H4 (cell line): ENCODE measurements at regions not wholly inside any gene's neighbourhood (a gene's known extent, or its start where the extent isn't known, plus 50 kb on each side); places are given as distances from the start of the nearest gene placed in this dataset.
"Not testable (repeated sequence)": the region's sequence is repeated elsewhere in the genome, so short reads cannot be mapped to it uniquely, and the experiment has no call there.

ENCODE experiments used
- DNase-seq: peaks from one replicate; pipeline ENCODE4 v3.0.0-alpha.2; 2015; ENCODE audit warnings: low spot score

GRCh38 chr11:67877316-67877715 lies 126.6 kb downstream of the UNC93B1 start:
- DNase-seq: not testable (repeated sequence)

DNA sequence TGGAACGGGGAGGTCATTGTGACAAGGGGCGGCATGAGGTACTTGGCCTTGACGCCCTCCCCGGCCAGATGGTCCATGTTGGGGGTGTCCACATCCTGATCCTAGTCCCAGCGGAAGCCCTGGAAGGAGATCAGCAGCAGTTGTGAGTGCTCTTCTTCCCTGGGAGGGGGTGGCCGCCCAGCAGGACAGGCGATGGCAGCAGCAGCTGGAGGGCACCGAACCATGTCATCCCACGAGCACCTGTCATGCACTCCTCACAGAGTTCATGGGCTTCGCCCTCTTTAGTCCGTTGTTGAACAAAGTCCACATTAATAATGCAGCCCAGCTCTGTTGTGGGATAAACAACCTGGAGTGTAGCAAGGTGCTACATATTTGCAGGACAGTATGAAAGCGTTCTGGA lies 130.7 kb downstream of the UNC93B1 start:
- DNase-seq: not testable (repeated sequence)

DNA sequence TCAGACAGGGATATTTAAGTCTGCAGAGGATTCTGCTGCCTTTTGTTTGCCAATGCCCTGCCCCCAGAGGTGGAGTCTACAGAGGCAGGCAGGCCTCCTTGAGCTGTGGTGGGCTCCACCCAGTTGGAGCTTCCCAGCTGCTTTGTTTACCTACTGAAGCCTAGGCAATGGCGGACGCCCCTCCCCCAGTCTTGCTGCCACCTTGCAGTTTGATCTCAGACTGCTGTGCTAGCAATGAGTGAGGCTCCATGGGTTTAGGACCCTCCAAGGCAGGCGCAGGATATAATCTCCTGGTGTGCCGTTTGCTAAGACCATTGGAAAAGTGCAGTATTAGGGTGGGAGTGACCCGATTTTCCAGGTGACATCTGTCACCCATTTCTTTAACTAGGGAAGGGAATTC lies 132.7 kb downstream of the UNC93B1 start:
- DNase-seq: not testable (repeated sequence)

DNA sequence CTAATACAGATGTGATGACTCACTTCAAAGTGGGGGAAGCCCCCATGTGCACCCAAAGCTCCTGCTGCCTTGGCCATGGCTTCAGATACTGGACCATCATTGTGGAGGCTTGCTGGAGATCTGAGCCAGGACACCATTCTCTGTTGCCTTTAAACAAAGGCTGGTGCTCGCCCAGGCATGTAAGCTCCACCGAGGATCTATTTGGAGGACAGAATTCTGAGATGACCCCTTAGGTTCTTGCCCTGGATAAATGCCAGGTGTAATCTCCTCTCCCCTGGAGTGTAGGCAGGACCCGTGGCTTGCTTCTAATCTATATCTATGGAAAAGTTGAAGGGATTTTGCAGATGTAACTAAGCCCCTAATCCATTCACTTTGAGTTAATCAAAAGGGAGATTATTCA lies 141.0 kb downstream of the UNC93B1 start:
- DNase-seq: not testable (repeated sequence)

DNA sequence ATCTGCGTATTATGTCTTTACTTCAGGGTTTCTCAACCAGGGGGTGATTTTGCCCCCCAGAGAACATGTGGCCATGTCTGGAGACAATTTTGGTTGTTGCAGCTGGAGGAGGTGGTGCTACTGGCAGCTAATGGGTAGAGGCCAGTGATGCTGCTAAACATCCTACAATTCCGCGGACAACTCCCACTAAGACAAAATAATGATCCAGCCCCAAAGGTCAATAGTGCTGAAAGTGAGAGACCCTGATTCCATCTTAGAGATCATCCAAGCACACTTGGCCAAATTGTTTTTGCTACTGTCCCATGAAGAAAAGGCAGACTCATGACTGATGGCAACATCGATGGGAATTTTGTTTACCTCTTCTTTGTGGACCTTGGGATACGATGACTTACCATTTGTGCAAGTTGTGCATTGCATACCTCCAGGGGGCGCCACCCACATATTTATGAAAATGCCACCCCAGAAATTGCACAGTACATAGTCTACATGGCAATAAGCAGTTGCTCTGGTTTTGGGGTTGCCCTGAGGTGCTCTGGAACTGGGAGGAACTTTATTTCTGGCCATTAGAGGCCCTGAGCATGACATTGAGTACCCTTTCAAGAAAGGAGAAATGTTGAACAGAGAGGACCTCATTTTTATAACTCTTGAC lies 144.3 kb downstream of the UNC93B1 start:
- not testable (repeated sequence) for DNase-seq

- DNase-seq: not testable (repeated sequence)
Measured at GRCh38 chr11:67850747-67851146, 153.2 kb downstream of the UNC93B1 start.

DNA sequence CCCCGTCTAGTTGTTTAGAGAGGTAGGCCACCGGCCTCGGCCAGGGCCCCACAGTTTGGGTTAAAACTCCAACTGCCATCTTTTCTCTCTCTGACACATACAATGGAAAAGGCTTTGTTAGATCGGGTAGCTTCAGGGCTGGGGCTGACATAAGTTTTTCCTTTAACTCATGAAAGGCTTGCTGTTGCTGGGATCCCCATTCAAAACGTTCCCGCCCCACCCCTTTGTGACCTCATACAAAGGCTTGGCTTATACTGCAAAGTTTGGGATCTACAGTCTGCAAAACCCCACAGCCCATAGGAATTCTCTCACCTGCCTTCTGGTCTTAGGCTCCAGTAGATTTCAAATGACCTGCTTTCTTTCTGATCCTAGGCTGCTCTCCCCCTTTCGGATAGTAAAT lies 154.1 kb downstream of the UNC93B1 start:
- DNase-seq: not testable (repeated sequence)

DNA sequence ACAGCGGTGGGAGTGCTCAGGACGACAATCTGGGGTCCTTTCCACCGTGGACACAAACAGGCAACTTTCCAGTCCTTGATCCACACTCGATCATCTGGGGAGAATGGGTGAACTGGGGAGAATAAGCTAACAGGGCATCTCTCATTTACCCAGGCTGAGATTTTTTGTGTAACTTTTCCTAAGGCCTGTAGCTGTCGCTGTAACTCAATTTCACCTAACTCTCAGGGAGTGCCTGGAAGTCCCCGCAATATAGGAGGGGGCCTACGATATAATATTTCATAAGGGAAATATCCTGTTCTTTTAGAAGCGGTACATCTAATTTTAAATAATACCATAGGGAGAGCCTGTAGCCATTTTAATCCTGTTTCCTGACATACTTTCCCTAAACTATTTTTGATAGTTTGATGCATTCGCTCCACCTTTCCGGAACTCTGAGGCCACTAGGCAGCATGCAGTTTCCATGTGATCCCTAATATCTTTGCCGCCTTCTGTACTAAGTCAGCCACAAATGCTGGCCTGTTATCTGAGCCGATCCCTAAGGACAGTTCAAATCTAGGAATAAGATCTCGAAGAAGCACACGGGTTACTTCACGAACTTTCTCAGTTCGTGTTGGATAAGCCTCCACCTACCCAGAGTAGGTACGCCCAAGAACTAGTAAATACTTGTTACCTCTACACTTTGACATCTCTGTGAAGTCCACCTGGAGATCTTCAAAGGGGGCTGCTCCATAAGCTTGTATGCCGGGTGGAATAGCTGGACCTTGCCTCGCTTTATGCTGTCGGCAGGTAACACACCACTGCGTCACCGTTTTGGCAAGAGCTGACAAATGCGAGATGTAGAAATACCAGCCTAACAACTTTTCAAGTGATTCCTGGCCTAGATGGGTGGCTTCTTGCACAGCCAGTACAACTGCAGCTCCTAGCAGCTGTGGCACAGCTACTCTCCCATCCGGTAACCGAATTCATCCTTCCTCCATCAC lies 155.7 kb downstream of the UNC93B1 start:
- not testable (repeated sequence) for DNase-seq

GRCh38 chr11:67846303-67846702 lies 157.6 kb downstream of the UNC93B1 start:
- DNase-seq: not testable (repeated sequence)

GRCh38 chr11:67845296-67845695 lies 158.6 kb downstream of the UNC93B1 start:
- not testable (repeated sequence) for DNase-seq

- not testable (repeated sequence) for DNase-seq
Measured at GRCh38 chr11:67840599-67840998, 163.3 kb downstream of the UNC93B1 start.

- not testable (repeated sequence) for DNase-seq
Measured at GRCh38 chr11:67830152-67830551, 155.7 kb upstream of the ALDH3B2 start.

DNA sequence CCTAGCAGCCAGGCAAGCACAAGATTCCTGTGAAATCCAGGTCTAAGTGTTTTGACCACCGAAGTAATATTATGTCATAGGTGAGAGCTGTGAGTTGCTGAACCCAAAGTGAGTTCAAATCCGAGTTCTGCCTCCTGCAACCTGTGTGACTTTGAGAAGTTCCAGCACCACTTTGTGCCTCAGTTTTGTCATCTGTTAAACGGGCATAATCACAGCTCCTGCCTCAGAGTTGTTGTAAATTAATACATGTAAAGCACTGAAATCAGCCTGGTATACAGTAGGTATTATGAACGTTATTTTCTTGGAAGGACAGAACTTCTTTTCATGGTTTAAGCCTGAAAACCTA lies 152.5 kb upstream of the ALDH3B2 start:
- not testable (repeated sequence) for DNase-seq

DNA sequence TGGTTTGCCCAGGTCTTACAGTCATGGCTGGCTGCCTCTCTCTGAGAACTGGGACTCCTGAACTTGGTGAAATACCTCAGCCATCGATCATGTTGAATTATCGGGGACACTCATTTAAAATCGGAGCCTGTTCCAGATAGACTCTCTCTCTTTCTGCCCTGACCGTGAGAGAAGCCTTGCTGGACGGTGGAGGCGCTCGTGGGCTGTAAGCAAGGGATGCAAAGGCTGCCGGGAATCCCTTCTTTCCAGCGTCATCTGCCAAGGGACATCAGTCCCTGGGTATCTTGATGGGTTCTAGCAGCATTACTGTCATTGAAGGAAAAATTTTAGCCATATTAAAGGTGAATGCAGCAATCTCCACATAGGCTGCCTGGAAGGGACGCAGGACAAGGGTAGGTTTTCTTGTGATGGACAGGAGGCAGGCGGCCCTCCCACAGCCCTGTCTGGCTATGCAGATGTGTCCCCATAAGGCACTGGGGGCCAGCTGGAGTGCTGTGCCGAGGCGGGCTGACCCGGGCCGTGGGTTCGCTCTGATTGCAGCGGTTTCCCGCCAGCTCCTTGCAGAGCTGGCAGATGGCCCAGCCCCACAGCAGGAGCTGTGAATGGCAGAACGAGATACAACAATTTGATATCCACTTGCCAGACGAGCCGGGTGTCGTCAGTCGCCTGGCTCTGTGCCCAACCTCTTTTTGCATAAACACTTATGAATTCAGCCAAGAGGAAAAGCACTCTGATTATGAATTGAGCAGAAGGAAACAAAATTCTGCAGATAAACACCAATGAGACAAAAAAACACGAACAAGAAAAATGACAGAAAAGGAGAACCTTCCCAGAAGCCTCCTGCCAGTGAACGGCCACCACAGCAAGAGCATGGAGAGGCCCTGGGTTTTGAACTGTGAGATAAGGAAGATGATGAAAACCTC lies 151.9 kb upstream of the ALDH3B2 start:
- DNase-seq: peak; percentile 40

DNA sequence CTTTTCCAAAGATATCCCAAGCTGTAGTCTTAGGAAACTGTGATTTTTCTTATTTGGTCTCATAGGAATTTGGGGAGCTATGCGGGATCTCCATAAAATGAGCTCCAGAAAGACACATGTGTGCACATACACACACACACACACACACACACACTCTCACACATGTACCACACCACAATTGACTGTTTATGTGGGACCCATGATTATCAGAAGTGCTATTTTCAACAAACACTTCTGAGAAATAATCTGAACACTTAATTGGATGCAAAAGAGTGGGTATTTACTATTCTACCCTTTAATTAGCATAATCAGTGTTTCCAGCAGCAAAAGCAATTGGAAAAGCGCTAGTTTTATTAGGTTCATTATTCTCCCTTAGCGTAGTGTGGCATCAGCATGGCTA lies 150.4 kb upstream of the ALDH3B2 start:
- not testable (repeated sequence) for DNase-seq

GRCh38 chr11:67820081-67820480 lies 145.7 kb upstream of the ALDH3B2 start:
- DNase-seq: no peak

- DNase-seq: not testable (repeated sequence)
Measured at GRCh38 chr11:67817558-67817957, 143.1 kb upstream of the ALDH3B2 start.

DNA sequence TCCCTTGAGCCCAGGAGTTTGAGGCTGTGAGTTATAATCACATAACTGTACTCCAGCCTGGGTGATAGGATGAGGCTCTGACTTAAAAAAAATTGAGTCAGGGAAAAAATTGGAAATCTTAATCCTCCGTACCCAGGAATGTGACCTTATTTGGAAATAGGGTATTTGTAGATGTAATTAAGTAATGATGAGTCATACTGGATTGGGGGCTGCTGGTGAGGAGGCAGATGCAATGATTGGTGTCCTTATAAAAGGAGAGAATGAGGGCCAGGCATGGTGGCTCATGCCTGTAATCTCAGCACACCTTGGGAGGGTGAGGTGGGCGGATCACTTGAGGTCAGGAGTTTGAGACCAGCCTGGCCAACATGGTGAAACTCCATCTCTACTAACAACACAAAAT lies 134.9 kb upstream of the ALDH3B2 start:
- DNase-seq: peak; percentile 44

DNA sequence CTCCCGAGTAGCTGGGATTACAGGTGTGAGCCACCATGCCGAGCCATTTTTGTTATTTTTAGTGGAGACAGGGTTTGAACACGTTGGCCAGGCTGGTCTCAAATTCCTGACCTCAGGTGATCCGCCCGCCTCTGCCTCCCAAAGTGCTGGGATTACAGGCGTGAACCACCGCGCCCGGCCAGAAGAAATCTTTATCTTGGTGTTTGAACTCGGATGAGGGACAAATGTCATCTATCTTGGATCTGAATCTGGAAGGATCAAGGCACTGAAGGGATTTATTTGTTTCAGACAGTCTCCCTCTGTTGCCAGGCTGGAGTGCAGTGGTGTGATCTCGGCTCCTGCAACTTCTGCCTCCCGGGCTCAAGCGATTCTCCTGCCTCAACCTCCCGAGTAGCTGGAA lies 133.5 kb upstream of the ALDH3B2 start:
- DNase-seq: not testable (repeated sequence)

DNA sequence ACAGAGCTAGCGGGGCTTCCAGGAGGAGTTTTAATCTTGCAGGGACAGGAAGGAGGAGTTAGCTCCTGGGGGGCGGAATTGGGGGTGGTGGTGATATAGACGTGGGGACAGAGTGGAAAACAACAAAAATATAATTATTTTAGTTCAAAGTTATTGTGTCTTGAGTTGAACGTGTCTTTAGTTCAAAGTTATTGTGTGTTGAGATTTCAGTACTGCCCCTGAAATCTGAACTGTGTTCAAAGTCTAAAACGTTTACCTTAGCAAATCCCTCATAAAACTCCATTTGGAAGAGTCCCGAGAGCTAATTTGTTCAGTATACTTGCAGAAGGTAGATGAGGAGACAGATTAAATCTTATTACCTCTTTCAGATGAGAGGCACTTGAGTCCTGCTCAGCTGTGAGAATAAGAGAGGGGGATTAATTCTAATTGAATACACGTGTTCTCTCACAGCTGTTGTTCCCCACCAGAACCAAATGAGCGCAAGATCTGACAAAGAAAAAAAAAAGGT lies 132.4 kb upstream of the ALDH3B2 start:
- DNase-seq: not testable (repeated sequence)

DNA sequence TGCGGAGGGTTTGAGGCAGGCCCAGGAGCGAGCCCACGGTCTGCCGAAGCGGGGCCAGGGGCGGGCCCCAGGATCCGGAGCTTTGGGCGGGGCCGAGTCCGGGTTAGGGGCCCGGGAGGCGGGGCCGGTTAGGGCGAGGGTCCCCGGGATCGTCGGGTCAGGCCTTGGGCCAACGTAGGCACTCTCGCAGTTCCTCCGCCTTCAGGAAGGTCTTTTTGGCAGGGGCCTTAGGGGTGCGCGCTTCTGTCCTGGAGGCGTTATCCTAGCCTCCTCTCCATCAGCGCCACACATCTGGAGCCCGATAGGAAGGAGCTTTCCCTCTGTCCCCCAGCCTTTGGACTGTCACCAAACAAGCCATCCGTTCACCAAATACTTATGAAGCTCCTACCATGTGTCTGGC lies 131.8 kb upstream of the ALDH3B2 start:
- DNase-seq: not testable (repeated sequence)
